ENCODE measurements at regions not wholly inside any gene's neighbourhood (a gene's known extent, or its start where the extent isn't known, plus 50 kb on each side); places are given as distances from the start of the nearest gene placed in this dataset.

DNA sequence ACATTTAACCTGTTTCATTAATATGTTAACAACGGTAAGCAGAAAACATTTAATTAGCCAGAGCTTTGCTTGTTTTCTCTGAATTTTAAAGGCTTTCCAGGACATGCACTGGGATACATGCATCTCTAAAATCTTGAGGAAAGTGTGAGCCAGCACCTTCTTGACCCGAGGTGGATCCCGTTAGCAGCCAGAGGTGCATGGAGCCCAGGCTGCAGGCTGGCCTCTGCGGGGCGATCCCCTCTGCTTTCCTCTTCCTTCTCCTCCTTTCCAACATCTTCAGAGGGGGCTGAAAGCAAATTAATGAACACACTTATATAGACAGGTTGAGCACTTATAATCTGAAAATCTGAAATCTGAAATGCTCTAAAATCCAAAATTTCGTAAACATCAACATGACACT is 128.7 kb upstream of the CST7 start:
- TF ChIP-seq KDM1A (IDR thresholded peaks at IDR 0.05) (no peak), XRCC4 (IDR thresholded peaks at IDR 0.05; ENCODE audit: extremely low read depth, insufficient read depth, insufficient read length) (no peak), FOS (IDR thresholded peaks at IDR 0.05; ENCODE audit: extremely low read depth, insufficient read length) (no peak), POLR2A (conservative IDR thresholded peaks at IDR 0.05) (no peak), TCF7L2 (IDR thresholded peaks at IDR 0.05; ENCODE audit: low read depth, low read length) (no peak), YY1 (IDR thresholded peaks at IDR 0.05; ENCODE audit: borderline replicate concordance in 1 of 3, control insufficient read depth in 1 of 3, extremely low read depth in 1 of 3, insufficient read depth in 3 of 3, insufficient read length in 1 of 3, insufficient replicate concordance in 2 of 3, low read depth in 1 of 3, low read length in 2 of 3) (no peak), ZZZ3 (IDR thresholded peaks at IDR 0.05) (no peak), POLR2AphosphoS5 (IDR thresholded peaks at IDR 0.05; ENCODE audit: control insufficient read depth, insufficient read depth, low read depth, low read length) (no peak)
- TF ChIP-seq, protein P1, sequence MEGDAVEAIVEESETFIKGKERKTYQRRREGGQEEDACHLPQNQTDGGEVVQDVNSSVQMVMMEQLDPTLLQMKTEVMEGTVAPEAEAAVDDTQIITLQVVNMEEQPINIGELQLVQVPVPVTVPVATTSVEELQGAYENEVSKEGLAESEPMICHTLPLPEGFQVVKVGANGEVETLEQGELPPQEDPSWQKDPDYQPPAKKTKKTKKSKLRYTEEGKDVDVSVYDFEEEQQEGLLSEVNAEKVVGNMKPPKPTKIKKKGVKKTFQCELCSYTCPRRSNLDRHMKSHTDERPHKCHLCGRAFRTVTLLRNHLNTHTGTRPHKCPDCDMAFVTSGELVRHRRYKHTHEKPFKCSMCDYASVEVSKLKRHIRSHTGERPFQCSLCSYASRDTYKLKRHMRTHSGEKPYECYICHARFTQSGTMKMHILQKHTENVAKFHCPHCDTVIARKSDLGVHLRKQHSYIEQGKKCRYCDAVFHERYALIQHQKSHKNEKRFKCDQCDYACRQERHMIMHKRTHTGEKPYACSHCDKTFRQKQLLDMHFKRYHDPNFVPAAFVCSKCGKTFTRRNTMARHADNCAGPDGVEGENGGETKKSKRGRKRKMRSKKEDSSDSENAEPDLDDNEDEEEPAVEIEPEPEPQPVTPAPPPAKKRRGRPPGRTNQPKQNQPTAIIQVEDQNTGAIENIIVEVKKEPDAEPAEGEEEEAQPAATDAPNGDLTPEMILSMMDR (IDR thresholded peaks at IDR 0.05 in 2 of 3, conservative IDR thresholded peaks at IDR 0.05 in 1 of 3; ENCODE audit: insufficient read depth in 2 of 3, low read depth in 1 of 3, low read length in 3 of 3), result no peak
- TF ChIP-seq, protein P2, sequence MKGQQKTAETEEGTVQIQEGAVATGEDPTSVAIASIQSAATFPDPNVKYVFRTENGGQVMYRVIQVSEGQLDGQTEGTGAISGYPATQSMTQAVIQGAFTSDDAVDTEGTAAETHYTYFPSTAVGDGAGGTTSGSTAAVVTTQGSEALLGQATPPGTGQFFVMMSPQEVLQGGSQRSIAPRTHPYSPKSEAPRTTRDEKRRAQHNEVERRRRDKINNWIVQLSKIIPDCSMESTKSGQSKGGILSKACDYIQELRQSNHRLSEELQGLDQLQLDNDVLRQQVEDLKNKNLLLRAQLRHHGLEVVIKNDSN (CRISPR knock-in tag; IDR thresholded peaks at IDR 0.05), result no peak
- TF ChIP-seq, protein P3, sequence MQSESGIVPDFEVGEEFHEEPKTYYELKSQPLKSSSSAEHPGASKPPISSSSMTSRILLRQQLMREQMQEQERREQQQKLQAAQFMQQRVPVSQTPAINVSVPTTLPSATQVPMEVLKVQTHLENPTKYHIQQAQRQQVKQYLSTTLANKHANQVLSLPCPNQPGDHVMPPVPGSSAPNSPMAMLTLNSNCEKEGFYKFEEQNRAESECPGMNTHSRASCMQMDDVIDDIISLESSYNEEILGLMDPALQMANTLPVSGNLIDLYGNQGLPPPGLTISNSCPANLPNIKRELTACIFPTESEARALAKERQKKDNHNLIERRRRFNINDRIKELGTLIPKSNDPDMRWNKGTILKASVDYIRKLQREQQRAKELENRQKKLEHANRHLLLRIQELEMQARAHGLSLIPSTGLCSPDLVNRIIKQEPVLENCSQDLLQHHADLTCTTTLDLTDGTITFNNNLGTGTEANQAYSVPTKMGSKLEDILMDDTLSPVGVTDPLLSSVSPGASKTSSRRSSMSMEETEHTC (IDR thresholded peaks at IDR 0.05), result no peak
